ENCODE measurements at regions not wholly inside any gene's neighbourhood (a gene's known extent, or its start where the extent isn't known, plus 50 kb on each side); places are given as distances from the start of the nearest gene placed in this dataset.

- no peak overlapping the region for H3K9ac ChIP-seq (ENCODE audit: low read length)
- no peaks in the 10 kb centered on the region for H3K27me3 ChIP-seq (replicated peaks; ENCODE audit: control insufficient read depth, insufficient read depth, low read length)
- no peaks in the 10 kb centered on the region for H3K4me1 ChIP-seq (ENCODE audit: control insufficient read depth, insufficient read depth, low read length)
- H3K4me3 ChIP-seq (ENCODE audit: low read length): no peak overlapping the region
- no peaks in the 10 kb centered on the region for H3K9me3 ChIP-seq (ENCODE audit: control insufficient read depth, low read length)
- H3K36me3 ChIP-seq (ENCODE audit: control insufficient read depth, insufficient read depth, low read length, severe bottlenecking): no peaks in the 10 kb centered on the region
- no peak for DNase-seq (ENCODE audit: low read depth)
These were observed 264.1 kb downstream of the KIF21A start for GRCh38 chr12:39178837-39179236.

DNA sequence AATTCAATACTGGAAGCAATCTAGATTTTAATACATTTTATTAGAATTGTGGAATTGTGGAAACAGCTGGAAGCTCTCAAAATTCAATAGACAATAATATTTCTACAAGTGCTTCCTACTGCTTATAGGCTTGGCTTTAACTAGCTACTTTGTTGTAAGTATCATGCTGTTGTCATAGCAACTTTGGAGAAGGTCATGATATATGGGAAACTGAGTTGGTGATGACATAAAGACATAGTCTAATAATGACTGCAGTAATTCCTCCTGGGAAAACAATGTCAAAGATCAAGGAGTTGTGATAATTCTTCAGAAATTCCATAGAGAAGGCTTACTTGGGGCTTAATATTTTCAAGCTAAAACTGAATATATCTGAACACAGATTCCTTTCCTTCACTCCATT, 266.6 kb downstream of the KIF21A start:
- Histone ChIP-seq H3K9ac (ENCODE audit: low read length) (no peak overlapping the region), H3K4me1 (ENCODE audit: control insufficient read depth, insufficient read depth, low read length) (no peaks in the 10 kb centered on the region), H3K9me3 (ENCODE audit: control insufficient read depth, low read length) (no peaks in the 10 kb centered on the region), H3K27me3 (replicated peaks; ENCODE audit: control insufficient read depth, insufficient read depth, low read length) (no peaks in the 10 kb centered on the region), H3K4me3 (ENCODE audit: low read length) (no peak overlapping the region), H3K36me3 (ENCODE audit: control insufficient read depth, insufficient read depth, low read length, severe bottlenecking) (no peaks in the 10 kb centered on the region)
- DNase-seq (ENCODE audit: low read depth): no peak

- Histone ChIP-seq H3K36me3 (ENCODE audit: control insufficient read depth, insufficient read depth, low read length, severe bottlenecking) (no peaks in the 10 kb centered on the region), H3K27me3 (replicated peaks; ENCODE audit: control insufficient read depth, insufficient read depth, low read length) (no peaks in the 10 kb centered on the region), H3K9ac (ENCODE audit: low read length) (no peak overlapping the region), H3K9me3 (ENCODE audit: control insufficient read depth, low read length) (no peaks in the 10 kb centered on the region), H3K4me3 (ENCODE audit: low read length) (no peak overlapping the region), H3K4me1 (ENCODE audit: control insufficient read depth, insufficient read depth, low read length) (no peaks in the 10 kb centered on the region)
- DNase-seq (ENCODE audit: low read depth): no peak
These were observed 268.3 kb upstream of the CPNE8 start for GRCh38 chr12:39173726-39174125.

- no peak overlapping the region for H3K9ac ChIP-seq (ENCODE audit: low read length)
- no peaks in the 10 kb centered on the region for H3K36me3 ChIP-seq (ENCODE audit: control insufficient read depth, insufficient read depth, low read length, severe bottlenecking)
- no peak overlapping the region for H3K4me3 ChIP-seq (ENCODE audit: low read length)
- H3K27me3 ChIP-seq (replicated peaks; ENCODE audit: control insufficient read depth, insufficient read depth, low read length): no peaks in the 10 kb centered on the region
- DNase-seq (ENCODE audit: low read depth): no peak
- no peaks in the 10 kb centered on the region for H3K9me3 ChIP-seq (ENCODE audit: control insufficient read depth, low read length)
- H3K4me1 ChIP-seq (ENCODE audit: control insufficient read depth, insufficient read depth, low read length): no peaks in the 10 kb centered on the region
These were observed 259.9 kb upstream of the CPNE8 start for GRCh38 chr12:39165338-39165737.

DNA sequence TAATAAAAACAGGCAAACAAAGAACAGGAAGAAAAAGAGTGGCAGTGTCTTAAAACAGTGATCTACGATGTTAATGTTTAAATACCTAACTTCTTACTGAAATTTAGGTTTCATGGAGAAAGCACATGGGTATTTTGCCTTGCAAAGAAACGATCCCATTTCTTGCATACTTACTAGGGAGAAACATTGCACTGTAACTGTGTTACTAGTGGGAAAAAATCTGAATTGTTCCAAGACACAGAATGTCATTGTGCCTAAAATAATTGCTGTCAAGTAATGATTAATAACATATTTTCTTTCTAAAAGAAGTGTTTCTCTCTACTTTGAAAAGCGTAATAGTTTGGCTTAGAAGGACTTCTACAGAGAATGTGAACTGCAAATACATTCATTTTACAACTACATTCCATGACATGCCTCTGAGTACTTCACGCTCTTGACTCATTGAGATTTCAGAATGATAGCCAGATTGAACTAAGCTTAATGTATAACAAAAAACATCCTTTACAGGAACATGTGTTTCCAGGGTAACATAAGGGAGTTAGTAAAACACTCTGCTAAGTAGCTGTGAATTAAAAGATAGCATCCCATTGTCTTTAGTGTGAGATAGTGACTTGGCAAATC, 256.2 kb upstream of the CPNE8 start:
- H3K4me3 ChIP-seq (ENCODE audit: low read length): no peak overlapping the region
- H3K36me3 ChIP-seq (ENCODE audit: control insufficient read depth, insufficient read depth, low read length, severe bottlenecking): no peaks in the 10 kb centered on the region
- no peaks in the 10 kb centered on the region for H3K4me1 ChIP-seq (ENCODE audit: control insufficient read depth, insufficient read depth, low read length)
- H3K9ac ChIP-seq (ENCODE audit: low read length): no peak overlapping the region
- no peaks in the 10 kb centered on the region for H3K27me3 ChIP-seq (replicated peaks; ENCODE audit: control insufficient read depth, insufficient read depth, low read length)
- H3K9me3 ChIP-seq (ENCODE audit: control insufficient read depth, low read length): no peaks in the 10 kb centered on the region
- no peak for DNase-seq (ENCODE audit: low read depth)

- Histone ChIP-seq H3K9ac (ENCODE audit: low read length) (no peak overlapping the region), H3K36me3 (ENCODE audit: control insufficient read depth, insufficient read depth, low read length, severe bottlenecking) (no peaks in the 10 kb centered on the region), H3K4me1 (ENCODE audit: control insufficient read depth, insufficient read depth, low read length) (no peaks in the 10 kb centered on the region), H3K9me3 (ENCODE audit: control insufficient read depth, low read length) (no peaks in the 10 kb centered on the region), H3K27me3 (replicated peaks; ENCODE audit: control insufficient read depth, insufficient read depth, low read length) (no peaks in the 10 kb centered on the region), H3K4me3 (ENCODE audit: low read length) (no peak overlapping the region)
- DNase-seq (ENCODE audit: low read depth): no peak
These were observed 252.4 kb upstream of the CPNE8 start for GRCh38 chr12:39157696-39158342.

GRCh38 chr12:39145175-39145999, 240.0 kb upstream of the CPNE8 start:
- H3K4me3 ChIP-seq (ENCODE audit: low read length): peak overlapping the region; percentile 64
- no peaks in the 10 kb centered on the region for H3K36me3 ChIP-seq (ENCODE audit: control insufficient read depth, insufficient read depth, low read length, severe bottlenecking)
- no peaks in the 10 kb centered on the region for H3K4me1 ChIP-seq (ENCODE audit: control insufficient read depth, insufficient read depth, low read length)
- peaks cover 36% of the 10 kb centered on the region for H3K27me3 ChIP-seq (replicated peaks; ENCODE audit: control insufficient read depth, insufficient read depth, low read length)
- no peak for DNase-seq (ENCODE audit: low read depth)
- peaks cover 11% of the 10 kb centered on the region for H3K9me3 ChIP-seq (ENCODE audit: control insufficient read depth, low read length)
- no peak overlapping the region for H3K9ac ChIP-seq (ENCODE audit: low read length)

- peaks cover 36% of the 10 kb centered on the region for H3K27me3 ChIP-seq (replicated peaks; ENCODE audit: control insufficient read depth, insufficient read depth, low read length)
- peak overlapping the region; percentile 64 for H3K4me3 ChIP-seq (ENCODE audit: low read length)
- H3K9ac ChIP-seq (ENCODE audit: low read length): no peak overlapping the region
- DNase-seq (ENCODE audit: low read depth): no peak
- H3K36me3 ChIP-seq (ENCODE audit: control insufficient read depth, insufficient read depth, low read length, severe bottlenecking): no peaks in the 10 kb centered on the region
- H3K9me3 ChIP-seq (ENCODE audit: control insufficient read depth, low read length): peaks cover 6% of the 10 kb centered on the region
- no peaks in the 10 kb centered on the region for H3K4me1 ChIP-seq (ENCODE audit: control insufficient read depth, insufficient read depth, low read length)
These were observed 239.2 kb upstream of the CPNE8 start for GRCh38 chr12:39144613-39145061.

- peaks cover 6% of the 10 kb centered on the region for H3K27me3 ChIP-seq (replicated peaks; ENCODE audit: control insufficient read depth, insufficient read depth, low read length)
- no peak overlapping the region for H3K4me3 ChIP-seq (ENCODE audit: low read length)
- no peak for DNase-seq (ENCODE audit: low read depth)
- no peaks in the 10 kb centered on the region for H3K36me3 ChIP-seq (ENCODE audit: control insufficient read depth, insufficient read depth, low read length, severe bottlenecking)
- no peak overlapping the region for H3K9ac ChIP-seq (ENCODE audit: low read length)
- no peaks in the 10 kb centered on the region for H3K4me1 ChIP-seq (ENCODE audit: control insufficient read depth, insufficient read depth, low read length)
- no peaks in the 10 kb centered on the region for H3K9me3 ChIP-seq (ENCODE audit: control insufficient read depth, low read length)
These were observed 232.9 kb upstream of the CPNE8 start for GRCh38 chr12:39138268-39138667.

- H3K27me3 ChIP-seq (replicated peaks; ENCODE audit: control insufficient read depth, insufficient read depth, low read length): no peaks in the 10 kb centered on the region
- H3K9ac ChIP-seq (ENCODE audit: low read length): no peak overlapping the region
- H3K36me3 ChIP-seq (ENCODE audit: control insufficient read depth, insufficient read depth, low read length, severe bottlenecking): no peaks in the 10 kb centered on the region
- DNase-seq (ENCODE audit: low read depth): no peak
- H3K4me3 ChIP-seq (ENCODE audit: low read length): no peak overlapping the region
- no peaks in the 10 kb centered on the region for H3K9me3 ChIP-seq (ENCODE audit: control insufficient read depth, low read length)
- H3K4me1 ChIP-seq (ENCODE audit: control insufficient read depth, insufficient read depth, low read length): no peaks in the 10 kb centered on the region
These were observed 222.0 kb upstream of the CPNE8 start for GRCh38 chr12:39127401-39127800.

DNA sequence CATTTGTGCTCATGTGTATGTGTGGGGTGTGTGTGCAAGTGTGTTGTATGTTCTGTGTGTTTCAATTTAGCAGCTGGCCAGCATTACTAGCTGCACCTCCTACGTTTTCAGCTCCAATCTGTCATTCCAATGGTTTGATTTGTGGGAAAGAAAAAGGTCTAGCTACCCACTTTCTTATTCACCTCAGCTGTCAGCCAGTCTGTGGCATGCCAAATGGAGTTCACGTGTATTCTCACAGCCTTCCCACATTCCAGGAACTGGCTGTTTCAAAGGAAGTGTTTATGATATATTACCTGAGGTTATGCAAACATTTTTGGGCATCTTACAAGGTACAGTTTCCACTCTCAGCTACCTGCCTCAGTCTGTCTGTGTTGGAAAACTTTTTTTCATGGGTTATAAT, 220.2 kb upstream of the CPNE8 start:
- Histone ChIP-seq H3K4me1 (ENCODE audit: control insufficient read depth, insufficient read depth, low read length) (no peaks in the 10 kb centered on the region), H3K27me3 (replicated peaks; ENCODE audit: control insufficient read depth, insufficient read depth, low read length) (no peaks in the 10 kb centered on the region), H3K4me3 (ENCODE audit: low read length) (no peak overlapping the region), H3K9ac (ENCODE audit: low read length) (no peak overlapping the region), H3K36me3 (ENCODE audit: control insufficient read depth, insufficient read depth, low read length, severe bottlenecking) (no peaks in the 10 kb centered on the region), H3K9me3 (ENCODE audit: control insufficient read depth, low read length) (no peaks in the 10 kb centered on the region)
- no peak for DNase-seq (ENCODE audit: low read depth)

All from adipocyte (in vitro differentiated cells).